AG04449 (cell line): ENCODE measurements at regions not wholly inside any gene's neighbourhood (a gene's known extent, or its start where the extent isn't known, plus 50 kb on each side); places are given as distances from the start of the nearest gene placed in this dataset.

Experiments used
- CTCF ChIA-PET: fragments of 350-600 bp; formaldehyde crosslinking; extraction: SDS; loops from one replicate; lab custom pipeline; 2021; ENCODE audit warnings: antibody characterized with exemption; lab: Yijun Ruan, JAX
- POLR2A ChIA-PET: fragments of 400-600, 350-600 bp; formaldehyde crosslinking; extraction: SDS; loops from one replicate; lab custom pipeline; 2020; ENCODE audit warnings: antibody characterized with exemption, inconsistent platforms; lab: Yijun Ruan, JAX
- DNase-seq: peaks from one replicate; pipeline ENCODE4 v3.0.0-alpha.2; 2010; ENCODE audit warnings: low read depth, low spot score
- H3K4me3 ChIP-seq: 2 replicates; pipeline ENCODE4 v1.5.1; 2011; ENCODE audit warnings: low read depth, mild to moderate bottlenecking, control low read depth, low read length
- CTCF ChIP-seq: IDR thresholded peaks from one replicate; pipeline ENCODE4 v1.5.1; 2011; ENCODE audit warnings: mild to moderate bottlenecking, moderate library complexity, low read length, control low read depth, inconsistent platforms; ENCODE audit not compliant: insufficient read depth; ENCODE audit errors: missing control alignments

GRCh38 chr6:163635315-163635714 is 220.8 kb downstream of the QKI start:
- no peak overlapping the region for H3K4me3 ChIP-seq
- TF ChIP-seq CTCF, result no peak
- ChIA-PET POLR2A (no interaction called here), CTCF (no interaction called here)
- no peak for DNase-seq

DNA sequence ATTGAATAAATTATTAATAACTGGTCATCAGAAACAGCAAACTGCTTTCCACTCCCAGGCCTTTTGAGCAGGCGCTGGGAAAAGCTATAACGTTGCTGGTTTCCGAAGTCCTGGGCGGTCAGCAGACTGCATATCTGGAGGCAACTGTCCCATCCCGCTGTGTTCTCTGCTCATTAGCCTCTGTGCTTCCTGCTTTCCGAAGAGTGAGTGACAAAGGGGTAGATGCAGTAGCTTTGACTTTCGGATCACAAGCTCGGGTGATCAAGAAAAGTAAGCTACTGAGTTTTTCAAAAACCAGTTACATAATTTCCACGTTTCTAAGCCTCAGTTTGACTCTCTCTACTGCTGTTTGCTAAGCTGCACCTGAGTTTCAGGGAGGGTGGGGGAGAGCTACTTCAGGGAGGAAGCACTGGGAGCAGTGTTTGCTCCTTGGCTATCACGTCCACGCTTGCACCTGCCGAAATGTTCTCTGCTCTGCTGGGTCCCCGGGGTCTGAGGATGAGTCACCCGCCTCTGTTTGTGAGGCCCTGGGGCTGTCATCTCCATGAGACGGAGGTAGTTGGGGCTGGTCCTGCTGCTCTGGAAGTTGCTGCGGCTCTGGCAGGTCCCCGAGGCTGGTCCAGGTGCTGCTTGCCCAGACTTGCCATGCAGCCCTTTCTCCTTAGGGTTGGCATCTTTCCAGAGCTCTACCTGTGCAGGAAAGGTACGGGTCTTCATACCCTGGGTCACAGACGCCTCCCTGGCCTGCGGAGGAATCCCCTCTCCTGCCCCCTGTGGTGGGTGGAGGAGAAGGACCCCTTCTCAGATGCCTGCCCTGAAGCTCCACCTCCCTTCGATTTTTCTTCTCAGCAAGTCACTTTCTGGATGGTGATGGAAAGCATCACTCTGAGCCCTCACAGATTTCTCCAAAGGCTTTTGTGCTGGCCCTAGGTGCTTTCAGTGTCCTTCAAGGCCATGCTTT is 220.0 kb downstream of the QKI start:
- ChIA-PET POLR2A (no interaction called here), CTCF (interaction anchor here (1.0 kb wide), 1 partner anchor 207 kb away, joined by 3 read pairs; no protein-coding TSS in a partner anchor)
- no peak for DNase-seq
- no peak overlapping the region for H3K4me3 ChIP-seq
- no peak for TF ChIP-seq CTCF

DNA sequence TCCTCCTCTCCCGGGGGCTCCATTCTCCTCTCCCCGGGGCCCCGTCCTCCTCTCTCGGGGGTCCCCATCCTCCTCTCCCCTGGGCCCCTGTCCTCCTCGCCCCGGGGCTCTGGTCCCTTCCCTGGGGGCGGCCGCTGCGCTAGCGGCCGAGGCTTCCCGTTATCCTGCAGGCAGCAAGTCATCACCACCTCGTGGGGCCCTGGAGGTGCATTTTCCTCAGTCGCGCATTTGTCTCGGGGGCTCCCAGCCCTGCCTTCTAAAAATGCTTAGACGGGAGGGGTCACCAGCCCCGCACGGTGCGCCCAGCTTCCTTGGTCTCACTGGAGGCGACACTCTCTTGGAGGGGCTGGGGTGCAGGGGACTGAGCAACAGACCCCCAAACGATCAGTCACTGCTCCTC is 216.5 kb downstream of the QKI start:
- ChIA-PET POLR2A (no interaction called here), CTCF (no interaction called here)
- no peak for DNase-seq
- H3K4me3 ChIP-seq, result no peak overlapping the region
- no peak for TF ChIP-seq CTCF

DNA sequence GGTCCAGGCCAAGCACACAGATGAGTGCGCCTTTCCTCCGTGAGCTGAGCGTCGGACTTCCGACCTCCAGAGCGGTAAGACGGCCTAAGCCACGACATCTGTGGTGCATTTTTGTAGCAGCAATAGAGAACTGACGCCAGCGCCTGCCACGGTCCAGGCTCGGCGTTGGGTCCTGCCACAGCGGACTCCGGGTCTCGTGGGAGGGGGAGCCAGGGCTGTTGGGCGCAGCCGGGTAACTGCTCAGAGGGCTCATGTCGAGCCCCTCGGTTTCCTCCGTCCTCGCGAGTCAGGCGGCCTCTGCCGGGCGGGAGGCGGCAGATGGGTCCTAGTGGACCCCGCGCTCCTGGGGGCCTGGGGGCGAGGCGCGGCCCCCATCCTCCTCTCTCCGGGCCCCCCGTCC is 216.1 kb downstream of the QKI start:
- no peak overlapping the region for H3K4me3 ChIP-seq
- POLR2A ChIA-PET, result no interaction called here
- DNase-seq, result no peak
- TF ChIP-seq CTCF, result no peak
- CTCF ChIA-PET, result no interaction called here

DNA sequence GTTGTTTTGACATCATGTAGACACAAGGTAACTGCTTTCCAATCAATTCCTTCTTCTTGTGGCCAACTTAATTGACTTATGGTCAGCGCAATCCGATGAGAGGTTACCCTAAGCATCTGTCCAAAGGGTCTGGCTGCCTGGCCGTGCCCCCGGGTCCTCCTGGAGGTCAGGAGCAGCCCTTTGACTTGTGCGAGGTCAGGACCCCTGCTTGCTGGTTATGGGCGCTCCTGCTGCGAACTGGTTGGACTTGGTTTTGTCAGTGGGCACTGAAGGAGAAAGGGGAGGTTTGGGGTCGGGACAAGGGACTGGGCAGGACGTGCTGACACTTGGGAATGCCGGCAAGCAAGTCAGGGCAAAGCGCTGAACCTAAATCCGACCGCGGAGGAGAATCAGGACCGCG is 215.6 kb downstream of the QKI start:
- CTCF ChIA-PET, result no interaction called here
- DNase-seq, result no peak
- no peak for TF ChIP-seq CTCF

More for the DNA sequence above, 215.6 kb downstream of the QKI start:
- no peak overlapping the region for H3K4me3 ChIP-seq
- POLR2A ChIA-PET, result no interaction called here
